Breast epithelium (tissue), 4 donors: ENCODE measurements at regions not wholly inside any gene's neighbourhood (a gene's known extent, or its start where the extent isn't known, plus 50 kb on each side); places are given as distances from the start of the nearest gene placed in this dataset.

Source experiments
- DNase-seq, 2 donors: peaks; one replicate each; pipeline ENCODE4 v3.0.0-alpha.2; 2019; ENCODE audit warnings: low spot score in 2 of 2
- H3K27ac ChIP-seq, 2 donors: fragments of 200-600 bp; sonication (generic) in 1 of 2; one replicate each; pipeline ENCODE4 v1.5.1; 2016 to 2019; ENCODE audit warnings: mild to moderate bottlenecking in 1 of 2
- H3K27me3 ChIP-seq, 2 donors: fragments of 200-600 bp; sonication (generic) in 1 of 2; one replicate each; pipeline versions ENCODE4 v1.5.1 to v1.6.0; 2017 to 2019; ENCODE audit warnings: control low read depth in 1 of 2, mild to moderate bottlenecking in 1 of 2
- H3K36me3 ChIP-seq: fragments of 200-600 bp; one replicate; pipeline ENCODE4 v1.5.1; 2019
- H3K4me1 ChIP-seq, 2 donors: fragments of 200-600 bp; sonication (generic); one replicate each; pipeline ENCODE4 v1.5.1; 2016 to 2019; ENCODE audit warnings: control low read depth in 1 of 2
- H3K4me3 ChIP-seq, 3 donors: fragments of 200-600 bp; sonication (generic); 1 replicate in 2 of 3; 2 replicates in 1 of 3; pipeline ENCODE4 v1.5.1; 2016 to 2019; ENCODE audit warnings: mild to moderate bottlenecking in 3 of 3, moderate library complexity in 2 of 3
- H3K9me3 ChIP-seq, 2 donors: fragments of 200-600 bp; sonication (generic) in 1 of 2; one replicate each; pipeline ENCODE4 v1.5.1; 2016 to 2019; ENCODE audit warnings: control low read depth in 1 of 2
- CTCF ChIP-seq, 3 donors: fragments of 450-650 bp; IDR thresholded peaks; one replicate each; pipeline ENCODE4 v1.5.1; 2016 to 2017; ENCODE audit warnings: antibody characterized with exemption in 3 of 3, mild to moderate bottlenecking in 3 of 3, moderate library complexity in 3 of 3
- POLR2A ChIP-seq: fragments of 450-650 bp; IDR thresholded peaks from one replicate; pipeline ENCODE4 v1.6.1; 2016; ENCODE audit warnings: antibody characterized with exemption, mild to moderate bottlenecking, moderate library complexity
- POLR2AphosphoS5 ChIP-seq, 3 donors: sonication (generic); formaldehyde crosslinking; IDR thresholded peaks; one replicate each; pipeline ENCODE4 v1.6.1; 2017; ENCODE audit warnings: antibody characterized with exemption in 3 of 3
- intact Hi-C: fragments of 100-400 bp; cut with DNase I; formaldehyde crosslinking; loops from one replicate; pipeline ENCODE4 v1.15.1; 2023; ENCODE audit warnings: low total_unique reads

- Histone ChIP-seq H3K9me3 (peaks cover 15 to 26% of the 10 kb centered on the region in 2 donors), H3K27me3 (no peaks in the 10 kb centered on the region), H3K4me1 (no peaks in the 10 kb centered on the region), H3K27ac (no peak overlapping the region), H3K36me3 (peaks cover 6% of the 10 kb centered on the region), H3K4me3 (no peak overlapping the region)
- TF ChIP-seq POLR2A: no peak
- TF ChIP-seq CTCF (IDR thresholded peaks at IDR 0.05): no peak
- no peak for TF ChIP-seq POLR2AphosphoS5 (IDR thresholded peaks at IDR 0.05)
- intact Hi-C loops: no loop called here
- no peak for DNase-seq
Measured at GRCh38 chr19:5254543-5254942, 86.1 kb downstream of the PTPRS start.

DNA sequence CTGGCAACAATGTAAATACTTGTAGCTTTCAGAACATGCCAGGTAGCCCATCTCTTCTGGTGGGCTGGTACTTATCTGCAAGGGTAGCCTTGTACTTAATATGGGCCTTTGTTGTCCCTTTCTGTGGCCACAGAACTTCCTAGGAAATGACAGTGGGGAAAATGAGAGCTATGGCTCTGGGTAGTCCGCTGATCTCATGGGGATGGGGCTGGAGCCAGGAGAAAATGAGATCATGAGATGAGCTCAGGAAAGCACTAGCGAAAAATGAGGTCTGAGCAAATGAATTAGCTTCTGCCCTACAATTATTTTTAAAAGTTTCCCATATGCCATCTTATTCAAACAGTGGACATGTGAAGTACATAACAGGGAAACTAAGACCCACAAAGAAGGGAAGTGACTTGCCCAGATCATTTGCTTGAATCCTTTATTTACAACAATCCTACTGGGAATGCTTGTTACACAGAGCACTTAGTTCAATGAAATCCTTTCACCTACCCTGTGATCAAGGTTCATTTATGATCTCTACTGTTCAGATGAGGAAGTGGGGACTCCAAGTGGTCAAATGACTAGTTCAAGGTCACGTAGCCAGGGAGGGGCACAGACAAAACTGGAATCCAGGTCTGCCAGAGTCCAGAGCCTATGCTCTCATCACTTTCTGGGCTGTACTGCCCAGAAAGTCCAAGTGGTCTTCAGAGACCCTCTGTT, 87.1 kb downstream of the PTPRS start:
- no peak for TF ChIP-seq CTCF (IDR thresholded peaks at IDR 0.05)
- TF ChIP-seq POLR2A: no peak
- no peak for TF ChIP-seq POLR2AphosphoS5 (IDR thresholded peaks at IDR 0.05)
- no peaks in the 10 kb centered on the region for H3K27me3 ChIP-seq
- no peak for DNase-seq
- H3K4me1 ChIP-seq: no peaks in the 10 kb centered on the region
- H3K4me3 ChIP-seq: no peak overlapping the region
- peaks cover 6% of the 10 kb centered on the region for H3K36me3 ChIP-seq
- peaks cover 15 to 26% of the 10 kb centered on the region in 2 donors for H3K9me3 ChIP-seq
- peak overlapping the region in 1 of 2 donors; percentile 3 for H3K27ac ChIP-seq
- intact Hi-C loops: no loop called here

DNA sequence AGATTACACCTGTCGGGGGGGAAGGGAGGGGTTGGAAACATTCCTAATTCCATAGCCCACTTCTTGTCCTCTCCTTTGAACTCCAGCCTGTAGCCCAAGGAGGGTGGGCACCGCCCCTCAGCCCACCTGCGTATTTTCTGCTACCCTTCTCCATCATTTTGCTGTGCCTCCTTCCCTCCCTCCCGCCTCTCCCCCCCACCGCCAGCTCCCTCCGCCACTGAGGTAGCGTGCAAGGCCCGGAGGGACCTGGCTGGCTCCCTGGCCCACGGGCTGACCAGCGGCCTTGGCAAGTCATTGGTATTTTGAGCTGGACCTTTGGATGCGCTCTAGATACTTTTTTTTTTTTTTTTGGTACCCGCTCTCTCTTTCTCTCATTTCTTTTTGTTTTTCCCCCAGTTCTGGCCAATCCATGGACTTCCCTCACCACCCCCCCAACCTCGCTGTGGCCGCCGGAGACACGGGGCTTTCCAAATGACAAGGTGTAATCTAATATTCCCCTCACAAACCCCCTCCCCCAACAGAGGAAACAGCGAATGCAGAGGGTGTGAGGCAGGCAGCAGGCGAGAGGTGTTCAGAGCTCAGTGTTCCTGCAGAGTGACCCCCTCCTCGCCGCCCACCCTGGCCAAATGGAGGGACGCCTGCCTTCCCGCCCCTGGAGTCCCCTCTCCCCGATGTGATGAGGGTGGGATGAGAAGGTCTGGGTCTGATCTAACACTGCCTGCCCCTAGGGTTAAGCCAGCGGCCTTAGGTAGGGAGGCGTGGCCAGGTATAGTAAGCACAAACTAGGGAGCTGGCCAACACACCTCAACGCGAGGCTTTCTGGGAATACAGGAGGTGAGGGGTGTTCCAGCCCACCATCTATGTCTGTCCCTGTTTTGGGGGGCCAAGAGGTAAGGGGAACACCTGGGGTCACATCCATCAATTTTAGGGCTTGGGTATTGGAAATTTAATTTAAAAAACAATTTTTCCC, 89.2 kb downstream of the PTPRS start:
- Histone ChIP-seq H3K4me3 (no peak overlapping the region), H3K4me1 (no peaks in the 10 kb centered on the region), H3K27me3 (no peaks in the 10 kb centered on the region), H3K9me3 (peaks cover 15 to 17% of the 10 kb centered on the region in 2 donors), H3K27ac (no peak overlapping the region), H3K36me3 (peaks cover 6% of the 10 kb centered on the region)
- no peak for DNase-seq
- TF ChIP-seq POLR2A: no peak
- no peak for TF ChIP-seq CTCF (IDR thresholded peaks at IDR 0.05)
- TF ChIP-seq POLR2AphosphoS5 (IDR thresholded peaks at IDR 0.05): no peak
- intact Hi-C loops: no loop called here

DNA sequence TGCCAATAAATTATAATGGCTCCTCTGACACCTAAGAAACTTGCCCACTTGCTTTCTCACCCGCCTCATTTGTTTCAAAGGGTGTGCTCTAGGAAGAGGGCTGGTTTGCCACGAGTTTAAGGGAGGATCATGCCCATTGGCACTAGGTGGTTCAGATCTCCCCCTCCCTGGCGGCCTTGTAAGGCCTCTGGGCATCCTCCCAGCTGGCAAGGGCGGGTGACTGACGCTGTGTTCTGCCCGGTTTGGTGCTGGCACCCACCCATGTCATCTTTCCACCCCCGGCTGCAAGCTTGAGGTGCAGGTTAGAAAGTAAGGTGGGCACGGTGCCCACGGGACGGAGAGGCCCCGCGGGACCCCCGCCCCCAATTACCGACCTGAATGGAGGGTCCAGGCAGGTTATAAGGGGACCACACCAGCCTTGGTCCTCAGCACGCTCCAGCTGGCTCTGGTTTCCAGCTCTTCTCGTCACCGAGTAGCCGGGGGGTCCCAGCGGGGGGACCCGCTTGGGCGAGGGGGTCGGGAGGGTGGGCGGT, 90.4 kb downstream of the PTPRS start:
- Histone ChIP-seq H3K4me1 (no peaks in the 10 kb centered on the region), H3K27ac (no peak overlapping the region), H3K9me3 (peaks cover 8 to 9% of the 10 kb centered on the region in 2 donors), H3K36me3 (peaks cover 6% of the 10 kb centered on the region), H3K27me3 (no peaks in the 10 kb centered on the region), H3K4me3 (no peak overlapping the region)
- no peak for DNase-seq
- TF ChIP-seq POLR2A: no peak
- TF ChIP-seq POLR2AphosphoS5 (IDR thresholded peaks at IDR 0.05): no peak
- intact Hi-C loops: no loop called here

- DNase-seq: no peak
- intact Hi-C loops: no loop called here
Measured at GRCh38 chr19:5249526-5249925, 91.1 kb downstream of the PTPRS start.

More at GRCh38 chr19:5249526-5249925, 91.1 kb downstream of the PTPRS start:
- peaks cover 2% of the 10 kb centered on the region in 2 donors for H3K9me3 ChIP-seq
- H3K27me3 ChIP-seq: no peaks in the 10 kb centered on the region
- H3K27ac ChIP-seq: no peak overlapping the region
- TF ChIP-seq POLR2AphosphoS5 (IDR thresholded peaks at IDR 0.05): no peak
- TF ChIP-seq CTCF (IDR thresholded peaks at IDR 0.05): no peak
- peaks cover 5% of the 10 kb centered on the region for H3K36me3 ChIP-seq
- H3K4me3 ChIP-seq: no peak overlapping the region
- H3K4me1 ChIP-seq: no peaks in the 10 kb centered on the region
